AG04449 (cell line): ENCODE measurements at regions not wholly inside any gene's neighbourhood (a gene's known extent, or its start where the extent isn't known, plus 50 kb on each side); places are given as distances from the start of the nearest gene placed in this dataset.
"Not testable (repeated sequence)": the region's sequence is repeated elsewhere in the genome, so short reads cannot be mapped to it uniquely, and the experiment has no call there.

Source experiments
- CTCF ChIA-PET: fragments of 350-600 bp; formaldehyde crosslinking; extraction: SDS; loops from one replicate; lab custom pipeline; 2021; ENCODE audit warnings: antibody characterized with exemption; lab: Yijun Ruan, JAX
- POLR2A ChIA-PET: fragments of 400-600, 350-600 bp; formaldehyde crosslinking; extraction: SDS; loops from one replicate; lab custom pipeline; 2020; ENCODE audit warnings: antibody characterized with exemption, inconsistent platforms; lab: Yijun Ruan, JAX
- DNase-seq: peaks from one replicate; pipeline ENCODE4 v3.0.0-alpha.2; 2010; ENCODE audit warnings: low read depth, low spot score
- H3K4me3 ChIP-seq: 2 replicates; pipeline ENCODE4 v1.5.1; 2011; ENCODE audit warnings: low read depth, mild to moderate bottlenecking, control low read depth, low read length
- TF ChIP-seq, protein P1 (sequence below): IDR thresholded peaks from one replicate; pipeline ENCODE4 v1.5.1; 2011; ENCODE audit warnings: mild to moderate bottlenecking, moderate library complexity, low read length, control low read depth, inconsistent platforms; ENCODE audit not compliant: insufficient read depth; ENCODE audit errors: missing control alignments

- TF ChIP-seq, protein P1, sequence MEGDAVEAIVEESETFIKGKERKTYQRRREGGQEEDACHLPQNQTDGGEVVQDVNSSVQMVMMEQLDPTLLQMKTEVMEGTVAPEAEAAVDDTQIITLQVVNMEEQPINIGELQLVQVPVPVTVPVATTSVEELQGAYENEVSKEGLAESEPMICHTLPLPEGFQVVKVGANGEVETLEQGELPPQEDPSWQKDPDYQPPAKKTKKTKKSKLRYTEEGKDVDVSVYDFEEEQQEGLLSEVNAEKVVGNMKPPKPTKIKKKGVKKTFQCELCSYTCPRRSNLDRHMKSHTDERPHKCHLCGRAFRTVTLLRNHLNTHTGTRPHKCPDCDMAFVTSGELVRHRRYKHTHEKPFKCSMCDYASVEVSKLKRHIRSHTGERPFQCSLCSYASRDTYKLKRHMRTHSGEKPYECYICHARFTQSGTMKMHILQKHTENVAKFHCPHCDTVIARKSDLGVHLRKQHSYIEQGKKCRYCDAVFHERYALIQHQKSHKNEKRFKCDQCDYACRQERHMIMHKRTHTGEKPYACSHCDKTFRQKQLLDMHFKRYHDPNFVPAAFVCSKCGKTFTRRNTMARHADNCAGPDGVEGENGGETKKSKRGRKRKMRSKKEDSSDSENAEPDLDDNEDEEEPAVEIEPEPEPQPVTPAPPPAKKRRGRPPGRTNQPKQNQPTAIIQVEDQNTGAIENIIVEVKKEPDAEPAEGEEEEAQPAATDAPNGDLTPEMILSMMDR: no peak
- CTCF ChIA-PET: interaction anchor here (0.7 to 2.8 kb wide), 2 partner anchors 18 to 22 kb away, joined by 4 to 9 read pairs; no protein-coding TSS in a partner anchor
- POLR2A ChIA-PET: no interaction called here
- no peak overlapping the region for H3K4me3 ChIP-seq
- DNase-seq: no peak
Measured at GRCh38 chr20:12947691-12948090, 61.1 kb upstream of the SPTLC3 start.

DNA sequence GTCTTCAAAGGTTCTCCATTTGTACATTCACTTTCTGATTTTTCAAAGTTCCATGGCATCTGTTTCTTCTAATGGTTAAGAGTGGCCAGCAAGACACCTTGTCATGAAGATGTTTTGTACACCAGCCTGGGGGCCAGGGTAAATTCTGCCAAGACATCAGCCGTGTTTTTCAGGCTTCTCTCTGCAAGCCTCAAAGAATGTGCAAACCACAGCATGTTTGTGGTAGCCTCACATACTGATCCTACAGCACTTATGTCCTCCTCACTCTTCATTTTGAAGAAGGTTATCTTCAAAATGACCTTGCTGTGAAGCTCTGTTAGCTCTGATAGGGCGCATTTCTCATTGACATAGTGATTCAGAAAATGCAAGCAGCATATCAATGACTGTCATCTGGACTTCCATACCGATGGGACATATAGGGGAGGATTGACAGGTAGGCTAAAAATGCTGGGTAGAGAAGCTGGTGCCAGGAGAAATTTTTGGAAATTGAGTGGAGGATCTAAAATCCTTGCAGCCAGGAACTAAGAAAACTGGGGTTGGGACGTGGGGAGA lies 59.3 kb upstream of the SPTLC3 start:
- CTCF ChIA-PET: interaction anchor here (1.8 kb wide), 1 partner anchor 9 kb away, joined by 4 read pairs; no protein-coding TSS in a partner anchor

GRCh38 chr20:12954254-12954653 lies 54.5 kb upstream of the SPTLC3 start:
- CTCF ChIA-PET: interaction anchor here (1.0 to 1.8 kb wide), 2 partner anchors 10 to 12 kb away, joined by 3 to 8 read pairs; no protein-coding TSS in a partner anchor
- DNase-seq, POLR2A ChIA-PET, H3K4me3 ChIP-seq: not testable (repeated sequence)

More for the DNA sequence above, 59.3 kb upstream of the SPTLC3 start:
- DNase-seq: no peak
- TF ChIP-seq, protein P1: no peak
- no peak overlapping the region for H3K4me3 ChIP-seq
- POLR2A ChIA-PET: no interaction called here

DNA sequence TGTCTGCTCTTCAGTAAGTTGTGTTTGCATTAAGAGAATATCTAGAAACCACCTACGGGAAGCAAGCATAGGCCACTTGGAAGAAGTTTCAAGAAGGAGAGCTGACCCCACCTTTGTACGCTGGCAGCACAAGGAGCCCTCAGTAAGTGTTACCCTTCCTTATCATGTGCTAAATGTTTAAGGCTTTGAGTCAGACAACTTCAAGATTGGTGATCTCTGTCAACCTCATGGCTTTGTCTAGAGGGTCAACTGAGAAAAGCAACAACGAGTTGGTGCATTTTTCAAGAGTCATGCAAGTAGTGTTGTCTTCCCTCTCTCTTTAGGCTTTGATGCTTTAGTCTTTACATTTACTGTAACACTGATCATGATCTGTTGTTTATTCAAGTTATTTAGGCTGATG lies 53.2 kb upstream of the SPTLC3 start:
- no peak for DNase-seq
- H3K4me3 ChIP-seq: no peak overlapping the region
- ChIA-PET CTCF (interaction anchor here (0.6 to 1.8 kb wide), 2 partner anchors 10 to 13 kb away, joined by 3 to 11 read pairs; no protein-coding TSS in a partner anchor), POLR2A (no interaction called here)
- TF ChIP-seq, protein P1: no peak

GRCh38 chr20:12956303-12956702 lies 52.5 kb upstream of the SPTLC3 start:
- TF ChIP-seq, protein P1: no peak
- ChIA-PET CTCF (interaction anchor here (0.6 to 1.8 kb wide), 2 partner anchors 9 to 13 kb away, joined by 3 to 11 read pairs; no protein-coding TSS in a partner anchor), POLR2A (no interaction called here)
- no peak overlapping the region for H3K4me3 ChIP-seq
- DNase-seq: no peak

DNA sequence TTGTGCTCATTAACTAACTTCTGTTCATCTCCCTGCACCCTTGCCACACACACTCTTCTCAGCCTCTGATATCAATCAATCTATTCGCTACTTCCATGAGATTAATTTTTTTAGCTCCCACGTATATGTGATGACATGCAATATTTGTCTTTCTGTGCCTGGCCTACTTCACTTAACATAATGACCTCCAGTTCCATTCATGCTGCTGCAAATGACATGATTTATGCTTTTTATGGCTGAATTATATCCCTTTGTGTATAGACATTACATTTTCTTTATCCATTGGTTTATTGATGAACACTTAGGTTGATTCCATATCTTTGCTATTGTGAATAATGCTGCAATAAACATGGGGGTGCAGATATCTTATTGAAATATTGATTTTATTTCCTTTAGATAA lies 50.8 kb upstream of the SPTLC3 start:
- ChIA-PET POLR2A (no interaction called here), CTCF (interaction anchor here (1.4 to 1.7 kb wide), 2 partner anchors 12 to 33 kb away, joined by 5 to 6 read pairs; no protein-coding TSS in a partner anchor)
- no peak for DNase-seq
- TF ChIP-seq, protein P1: no peak
- no peak overlapping the region for H3K4me3 ChIP-seq
